WERI-Rb-1 (cell line): ENCODE measurements at regions not wholly inside any gene's neighbourhood (a gene's known extent, or its start where the extent isn't known, plus 50 kb on each side); places are given as distances from the start of the nearest gene placed in this dataset.

ENCODE experiments used
- DNase-seq: peaks from one replicate; pipeline ENCODE4 v3.0.0-alpha.2; 2020
- H3K27ac ChIP-seq: fragments of 250-450 bp; sonication (Bioruptor Pico); 2 replicates; pipeline ENCODE4 v1.5.1; 2020; ENCODE audit warnings: mild to moderate bottlenecking, moderate library complexity
- H3K27me3 ChIP-seq: fragments of 250-450 bp; sonication (Bioruptor Pico); 2 replicates; pipeline ENCODE4 v1.5.1; 2021; ENCODE audit warnings: mild to moderate bottlenecking, low read depth, moderate library complexity; ENCODE audit not compliant: insufficient read depth, severe bottlenecking
- H3K36me3 ChIP-seq: fragments of 250-450 bp; sonication (Bioruptor Pico); 2 replicates; pipeline ENCODE4 v1.5.1; 2020; ENCODE audit warnings: mild to moderate bottlenecking, moderate library complexity
- H3K4me3 ChIP-seq: 2 replicates; pipeline ENCODE4 v1.5.1; 2011; ENCODE audit warnings: low read depth, mild to moderate bottlenecking, control low read depth, low read length
- H3K9me3 ChIP-seq: fragments of 250-450 bp; sonication (Bioruptor Pico); 2 replicates; pipeline ENCODE4 v1.5.1; 2021; ENCODE audit warnings: mild to moderate bottlenecking, moderate library complexity; ENCODE audit not compliant: severe bottlenecking
- CTCF ChIP-seq: IDR thresholded peaks from 2 replicates; pipeline ENCODE4 v1.5.1; 2011; ENCODE audit warnings: low read depth, mild to moderate bottlenecking, control low read depth, inconsistent platforms, low read length

- peaks cover 65% of the 10 kb centered on the region for H3K27me3 ChIP-seq
- TF ChIP-seq CTCF: no peak
- no peaks in the 10 kb centered on the region for H3K9me3 ChIP-seq
- DNase-seq: no peak
- no peaks in the 10 kb centered on the region for H3K36me3 ChIP-seq
- no peak overlapping the region for H3K4me3 ChIP-seq
- no peak overlapping the region for H3K27ac ChIP-seq
Measured at GRCh38 chr3:117669774-117670173, 960.2 kb downstream of the TUSC7 start.

- Histone ChIP-seq H3K4me3 (no peak overlapping the region), H3K27ac (no peak overlapping the region), H3K36me3 (no peaks in the 10 kb centered on the region), H3K27me3 (peaks cover 79% of the 10 kb centered on the region), H3K9me3 (no peaks in the 10 kb centered on the region)
- no peak for DNase-seq
- no peak for TF ChIP-seq CTCF
Measured at GRCh38 chr3:117671722-117672318, 962.2 kb downstream of the TUSC7 start.

GRCh38 chr3:117674321-117674720 lies 964.7 kb downstream of the TUSC7 start:
- TF ChIP-seq CTCF: no peak
- Histone ChIP-seq H3K27ac (no peak overlapping the region), H3K4me3 (no peak overlapping the region), H3K9me3 (no peaks in the 10 kb centered on the region), H3K36me3 (no peaks in the 10 kb centered on the region), H3K27me3 (peaks cover 68% of the 10 kb centered on the region)
- no peak for DNase-seq

GRCh38 chr3:117681619-117682018 lies 972.0 kb downstream of the TUSC7 start:
- TF ChIP-seq CTCF: no peak
- peaks cover 62% of the 10 kb centered on the region for H3K27me3 ChIP-seq
- no peaks in the 10 kb centered on the region for H3K36me3 ChIP-seq
- no peak for DNase-seq
- H3K4me3 ChIP-seq: no peak overlapping the region
- no peak overlapping the region for H3K27ac ChIP-seq
- no peaks in the 10 kb centered on the region for H3K9me3 ChIP-seq

- no peak for DNase-seq
- no peaks in the 10 kb centered on the region for H3K36me3 ChIP-seq
- TF ChIP-seq CTCF: no peak
- H3K4me3 ChIP-seq: no peak overlapping the region
- H3K27me3 ChIP-seq: peaks cover 72% of the 10 kb centered on the region
- H3K9me3 ChIP-seq: no peaks in the 10 kb centered on the region
- no peak overlapping the region for H3K27ac ChIP-seq
Measured at GRCh38 chr3:117687096-117687495, 977.5 kb downstream of the TUSC7 start.

- Histone ChIP-seq H3K36me3 (no peaks in the 10 kb centered on the region), H3K27me3 (peaks cover 75% of the 10 kb centered on the region), H3K4me3 (no peak overlapping the region), H3K27ac (no peak overlapping the region), H3K9me3 (no peaks in the 10 kb centered on the region)
- no peak for DNase-seq
- no peak for TF ChIP-seq CTCF
Measured at GRCh38 chr3:117688583-117688982, 979.0 kb downstream of the TUSC7 start.
